Esophagus squamous epithelium (tissue), 4 donors: ENCODE measurements at regions not wholly inside any gene's neighbourhood (a gene's known extent, or its start where the extent isn't known, plus 50 kb on each side); places are given as distances from the start of the nearest gene placed in this dataset.

ENCODE experiments used
- CTCF ChIP-seq, 6 experiments: fragments of 450-650 bp in 4 of 6; fragments of 200-600 bp in 2 of 6; sonication (generic) in 2 of 6; IDR thresholded peaks; one replicate each; pipeline ENCODE4 v1.5.1; 2016 to 2019; ENCODE audit warnings: antibody characterized with exemption in 6 of 6, mild to moderate bottlenecking in 4 of 6, moderate library complexity in 4 of 6
- POLR2A ChIP-seq, 4 donors: fragments of 450-650 bp; IDR thresholded peaks; one replicate each; pipeline ENCODE4 v1.6.1; 2017; ENCODE audit warnings: antibody characterized with exemption in 4 of 4, mild to moderate bottlenecking in 4 of 4, moderate library complexity in 3 of 4

- TF ChIP-seq CTCF (IDR thresholded peaks at IDR 0.05) (no peak), POLR2A (IDR thresholded peaks at IDR 0.05) (no peak)
These were observed 101.2 kb downstream of the ZNF674 start for GRCh38 chrX:46444011-46444410.
